Activated CD4-positive, alpha-beta T cell treated with anti-CD3 and anti-CD28 coated beads for 1 hour (primary cell): ENCODE measurements at regions not wholly inside any gene's neighbourhood (a gene's known extent, or its start where the extent isn't known, plus 50 kb on each side); places are given as distances from the start of the nearest gene placed in this dataset.
"Not testable (repeated sequence)": the region's sequence is repeated elsewhere in the genome, so short reads cannot be mapped to it uniquely, and the experiment has no call there.

Source experiments
- DNase-seq: peaks from one replicate; pipeline ENCODE4 v3.0.0-alpha.2; 2020

- DNase-seq: no peak
Observed at GRCh38 chr2:144922519-144922918, 402.6 kb upstream of the ZEB2 start.

GRCh38 chr2:144920755-144921530 lies 401.0 kb upstream of the ZEB2 start:
- no peak for DNase-seq

- no peak for DNase-seq
Observed at GRCh38 chr2:144914622-144915318, 394.9 kb upstream of the ZEB2 start.

GRCh38 chr2:144914113-144914512 lies 394.2 kb upstream of the ZEB2 start:
- DNase-seq: no peak

- no peak for DNase-seq
Observed at GRCh38 chr2:144912206-144912605, 392.3 kb upstream of the ZEB2 start.

GRCh38 chr2:144905956-144906355 lies 386.0 kb upstream of the ZEB2 start:
- DNase-seq: no peak

- DNase-seq: no peak
Observed at GRCh38 chr2:144904612-144905011, 384.7 kb upstream of the ZEB2 start.

GRCh38 chr2:144903045-144903444 lies 383.1 kb upstream of the ZEB2 start:
- DNase-seq: not testable (repeated sequence)

GRCh38 chr2:144901386-144901785 lies 381.5 kb upstream of the ZEB2 start:
- not testable (repeated sequence) for DNase-seq

GRCh38 chr2:144896341-144896740 lies 376.4 kb upstream of the ZEB2 start:
- DNase-seq: no peak

- no peak for DNase-seq
Observed at GRCh38 chr2:144894612-144895599, 375.0 kb upstream of the ZEB2 start.

GRCh38 chr2:144893464-144893863 lies 373.5 kb upstream of the ZEB2 start:
- no peak for DNase-seq

- no peak for DNase-seq
Observed at GRCh38 chr2:144890828-144891227, 370.9 kb upstream of the ZEB2 start.

- DNase-seq: no peak
Observed at GRCh38 chr2:144889348-144889747, 369.4 kb upstream of the ZEB2 start.

- no peak for DNase-seq
Observed at GRCh38 chr2:144886862-144887261, 366.9 kb upstream of the ZEB2 start.

GRCh38 chr2:144877893-144878292 lies 358.0 kb upstream of the ZEB2 start:
- DNase-seq: no peak

- no peak for DNase-seq
Observed at GRCh38 chr2:144876013-144876412, 356.1 kb upstream of the ZEB2 start.

GRCh38 chr2:144875290-144875969 lies 355.5 kb upstream of the ZEB2 start:
- no peak for DNase-seq

- no peak for DNase-seq
Observed at GRCh38 chr2:144865670-144866069, 345.8 kb upstream of the ZEB2 start.

- no peak for DNase-seq
Observed at GRCh38 chr2:144859716-144860115, 339.8 kb upstream of the ZEB2 start.

- no peak for DNase-seq
Observed at GRCh38 chr2:144858211-144858610, 338.3 kb upstream of the ZEB2 start.

- no peak for DNase-seq
Observed at GRCh38 chr2:144854596-144854995, 334.7 kb upstream of the ZEB2 start.

GRCh38 chr2:144849612-144850011 lies 329.7 kb upstream of the ZEB2 start:
- no peak for DNase-seq
